ENCODE measurements at regions not wholly inside any gene's neighbourhood (a gene's known extent, or its start where the extent isn't known, plus 50 kb on each side); places are given as distances from the start of the nearest gene placed in this dataset.

DNA sequence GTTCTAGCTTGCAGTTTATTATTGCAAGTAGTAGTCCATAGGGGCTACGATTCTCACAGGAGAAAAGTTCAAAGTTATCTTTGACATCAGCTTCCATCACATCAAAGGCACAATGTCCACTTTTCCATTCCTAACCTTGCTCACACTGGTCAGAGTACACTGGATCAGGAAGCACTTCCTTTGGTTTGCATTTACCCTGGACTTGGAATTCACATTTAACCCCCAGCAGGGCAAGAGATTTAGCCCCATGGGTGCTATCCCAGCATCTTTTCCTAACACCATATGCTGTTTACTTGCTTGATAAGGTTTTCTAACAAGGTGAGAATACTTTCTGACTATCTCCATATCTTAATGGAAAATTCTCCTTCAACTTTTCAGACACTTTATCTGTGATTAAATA is 55.6 kb upstream of the ASTN2 start:
- H3K4me1 ChIP-seq = no peaks in the 10 kb centered on the region
- H3K4me3 ChIP-seq = no peak overlapping the region
- H3K9me3 ChIP-seq = no peaks in the 10 kb centered on the region
- no peaks in the 10 kb centered on the region for H3K36me3 ChIP-seq (ENCODE audit: low read depth, missing control alignments)
- TF ChIP-seq, protein P1, sequence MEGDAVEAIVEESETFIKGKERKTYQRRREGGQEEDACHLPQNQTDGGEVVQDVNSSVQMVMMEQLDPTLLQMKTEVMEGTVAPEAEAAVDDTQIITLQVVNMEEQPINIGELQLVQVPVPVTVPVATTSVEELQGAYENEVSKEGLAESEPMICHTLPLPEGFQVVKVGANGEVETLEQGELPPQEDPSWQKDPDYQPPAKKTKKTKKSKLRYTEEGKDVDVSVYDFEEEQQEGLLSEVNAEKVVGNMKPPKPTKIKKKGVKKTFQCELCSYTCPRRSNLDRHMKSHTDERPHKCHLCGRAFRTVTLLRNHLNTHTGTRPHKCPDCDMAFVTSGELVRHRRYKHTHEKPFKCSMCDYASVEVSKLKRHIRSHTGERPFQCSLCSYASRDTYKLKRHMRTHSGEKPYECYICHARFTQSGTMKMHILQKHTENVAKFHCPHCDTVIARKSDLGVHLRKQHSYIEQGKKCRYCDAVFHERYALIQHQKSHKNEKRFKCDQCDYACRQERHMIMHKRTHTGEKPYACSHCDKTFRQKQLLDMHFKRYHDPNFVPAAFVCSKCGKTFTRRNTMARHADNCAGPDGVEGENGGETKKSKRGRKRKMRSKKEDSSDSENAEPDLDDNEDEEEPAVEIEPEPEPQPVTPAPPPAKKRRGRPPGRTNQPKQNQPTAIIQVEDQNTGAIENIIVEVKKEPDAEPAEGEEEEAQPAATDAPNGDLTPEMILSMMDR (IDR thresholded peaks at IDR 0.05) = no peak
- no peak for TF ChIP-seq POLR2A (IDR thresholded peaks at IDR 0.05)
- intact Hi-C loops (cut with DNase I; ENCODE audit: low total_unique reads) = no loop called here
- no peak for DNase-seq
- no peaks in the 10 kb centered on the region for H3K27me3 ChIP-seq
- WGBS, 2 donors = 50 to 58% methylated on average over 1 of the region's 1 CpG
- H3K27ac ChIP-seq = no peak overlapping the region

DNA sequence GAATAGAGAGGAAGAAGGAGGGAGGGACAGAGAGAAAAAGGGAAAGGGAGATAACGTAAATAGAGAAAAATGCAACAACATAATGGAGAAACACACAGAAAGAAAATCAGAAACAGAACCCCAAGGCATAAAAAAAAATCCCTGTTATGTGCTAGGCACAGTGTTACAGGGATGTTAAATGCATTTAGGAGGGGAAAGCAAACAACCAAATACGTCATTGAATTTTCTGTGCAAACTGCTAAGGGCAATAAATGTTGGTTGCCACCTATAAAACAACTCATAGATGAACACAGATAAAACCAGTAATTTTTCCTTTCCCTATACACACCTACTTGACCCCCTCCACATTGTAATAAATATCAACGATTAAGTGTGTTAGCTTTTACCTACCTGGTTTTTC is 51.3 kb upstream of the ASTN2 start:
- Histone ChIP-seq H3K4me3 (no peak overlapping the region), H3K4me1 (no peaks in the 10 kb centered on the region), H3K27me3 (no peaks in the 10 kb centered on the region), H3K27ac (no peak overlapping the region), H3K9me3 (no peaks in the 10 kb centered on the region), H3K36me3 (ENCODE audit: low read depth, missing control alignments) (no peaks in the 10 kb centered on the region)
- 69 to 77% methylated on average over 3 of the region's 3 CpGs for WGBS, 2 donors
- TF ChIP-seq, protein P1 (IDR thresholded peaks at IDR 0.05) = no peak
- no peak for TF ChIP-seq POLR2A (IDR thresholded peaks at IDR 0.05)
- no peak for DNase-seq
- intact Hi-C loops (cut with DNase I; ENCODE audit: low total_unique reads) = no loop called here

DNA sequence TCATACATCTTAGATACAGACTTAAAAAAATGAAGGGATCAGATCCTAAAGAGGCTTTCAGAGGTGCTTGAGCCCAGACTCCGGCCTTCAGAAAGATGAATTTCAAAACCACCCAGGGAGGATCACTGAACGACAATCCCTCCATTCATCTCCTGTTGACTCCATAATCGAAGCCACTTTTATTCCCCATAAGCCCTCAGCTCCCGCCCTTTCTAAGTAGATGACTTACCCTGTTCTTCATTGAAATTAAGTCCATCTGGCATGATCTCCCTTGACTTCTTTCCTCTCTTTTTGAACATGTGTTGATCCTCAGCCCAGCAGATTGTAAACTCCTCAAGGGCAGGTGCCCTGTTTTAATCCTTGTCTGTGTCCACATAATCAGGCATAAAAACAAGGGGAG is 50.8 kb upstream of the ASTN2 start:
- Histone ChIP-seq H3K36me3 (ENCODE audit: low read depth, missing control alignments) (no peaks in the 10 kb centered on the region), H3K27me3 (no peaks in the 10 kb centered on the region), H3K9me3 (no peaks in the 10 kb centered on the region), H3K27ac (no peak overlapping the region), H3K4me3 (no peak overlapping the region), H3K4me1 (no peaks in the 10 kb centered on the region)
- 84 to 91% methylated on average over 4 of the region's 4 CpGs for WGBS, 2 donors
- intact Hi-C loops (cut with DNase I; ENCODE audit: low total_unique reads) = no loop called here
- no peak for DNase-seq
- TF ChIP-seq POLR2A (IDR thresholded peaks at IDR 0.05) = no peak
- TF ChIP-seq, protein P1 (IDR thresholded peaks at IDR 0.05) = no peak

DNA sequence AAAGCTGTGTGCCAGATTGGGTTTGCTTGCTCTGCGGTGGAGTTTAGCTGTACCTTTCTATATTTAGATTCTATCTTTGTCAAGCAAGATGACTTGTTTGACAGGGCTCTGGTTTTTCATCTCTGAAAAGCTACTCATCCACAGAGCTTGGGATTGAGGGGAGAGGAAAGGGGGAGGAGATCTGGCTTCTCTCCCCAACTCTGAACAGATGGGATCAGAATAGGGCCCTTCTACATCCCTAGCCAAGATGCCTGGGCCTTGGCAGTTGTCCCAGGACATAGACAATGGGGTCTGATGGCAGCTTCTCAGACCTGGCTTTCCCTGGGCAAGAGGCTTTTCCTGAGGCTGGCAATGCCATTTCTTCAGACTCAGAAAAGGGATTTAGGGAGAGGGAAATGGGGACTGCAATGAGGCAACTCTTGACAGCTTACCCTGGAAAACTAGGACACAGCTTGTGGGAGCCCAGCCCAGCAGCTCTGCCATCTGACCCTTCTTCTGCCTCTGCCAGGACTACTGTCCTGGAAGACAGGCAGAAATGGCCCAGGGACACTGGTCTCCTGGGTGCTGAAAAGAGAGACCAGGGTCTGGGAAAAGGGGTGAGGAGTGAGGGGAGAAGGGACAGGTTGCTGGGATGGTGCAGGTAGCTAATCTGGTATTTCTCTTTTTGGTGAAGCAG is 50.2 kb upstream of the ASTN2 start:
- Histone ChIP-seq H3K36me3 (ENCODE audit: low read depth, missing control alignments) (no peaks in the 10 kb centered on the region), H3K27ac (no peak overlapping the region), H3K27me3 (no peaks in the 10 kb centered on the region), H3K4me3 (no peak overlapping the region), H3K9me3 (no peaks in the 10 kb centered on the region), H3K4me1 (no peaks in the 10 kb centered on the region)
- TF ChIP-seq POLR2A (IDR thresholded peaks at IDR 0.05) = no peak
- TF ChIP-seq, protein P1 (IDR thresholded peaks at IDR 0.05) = no peak
- 74 to 78% methylated on average over 1 of the region's 1 CpG for WGBS, 2 donors
- no peak for DNase-seq
- intact Hi-C loops (cut with DNase I; ENCODE audit: low total_unique reads) = no loop called here

Data from testis (tissue), 2 donors.